HG03520 (cell line): ENCODE measurements at regions not wholly inside any gene's neighbourhood (a gene's known extent, or its start where the extent isn't known, plus 50 kb on each side); places are given as distances from the start of the nearest gene placed in this dataset.
"Not testable (repeated sequence)": the region's sequence is repeated elsewhere in the genome, so short reads cannot be mapped to it uniquely, and the experiment has no call there.

Experiments
- ATAC-seq: cut with Tn5 transposase; IDR thresholded peaks from one replicate; pipeline ENCODE4 v1.9.1; 2021; ENCODE audit warnings: mild to moderate bottlenecking, moderate library complexity; ENCODE audit not compliant: unreplicated experiment

- no peak for ATAC-seq
Observed at GRCh38 chr14:49946320-49947141, 53.6 kb downstream of the ARF6 start.

GRCh38 chr14:49947506-49947905 lies 54.6 kb downstream of the ARF6 start:
- no peak for ATAC-seq

GRCh38 chr14:49950275-49951228 lies 57.7 kb downstream of the ARF6 start:
- no peak for ATAC-seq

GRCh38 chr14:49951229-49951607 lies 58.3 kb downstream of the ARF6 start:
- ATAC-seq, result no peak

GRCh38 chr14:49951691-49952345 lies 58.9 kb downstream of the ARF6 start:
- no peak for ATAC-seq

- ATAC-seq, result no peak
Observed at GRCh38 chr14:49953196-49953595, 60.3 kb downstream of the ARF6 start.

- ATAC-seq, result no peak
Observed at GRCh38 chr14:49954171-49954631, 61.3 kb downstream of the ARF6 start.

- ATAC-seq, result no peak
Observed at GRCh38 chr14:49955024-49955423, 62.1 kb downstream of the ARF6 start.

- ATAC-seq, result no peak
Observed at GRCh38 chr14:49957089-49957852, 64.4 kb downstream of the ARF6 start.

- ATAC-seq, result peak; percentile 41
Observed at GRCh38 chr14:49959822-49960408, 67.0 kb downstream of the ARF6 start.

- ATAC-seq, result no peak
Observed at GRCh38 chr14:49960453-49960852, 67.6 kb downstream of the ARF6 start.

- peak; percentile 32 for ATAC-seq
Observed at GRCh38 chr14:49961270-49962222, 68.7 kb downstream of the ARF6 start.

- peak; percentile 40 for ATAC-seq
Observed at GRCh38 chr14:49962621-49963020, 69.7 kb downstream of the ARF6 start.

GRCh38 chr14:49965068-49965651 lies 72.3 kb downstream of the ARF6 start:
- not testable (repeated sequence) for ATAC-seq

GRCh38 chr14:49966304-49966809 lies 73.5 kb downstream of the ARF6 start:
- ATAC-seq, result no peak

- ATAC-seq, result no peak
Observed at GRCh38 chr14:49966971-49967630, 74.2 kb downstream of the ARF6 start.

GRCh38 chr14:49969961-49970360 lies 77.1 kb downstream of the ARF6 start:
- ATAC-seq, result no peak
